Neutrophil (primary cell): ENCODE measurements at regions not wholly inside any gene's neighbourhood (a gene's known extent, or its start where the extent isn't known, plus 50 kb on each side); places are given as distances from the start of the nearest gene placed in this dataset.

Source experiments
- H3K27ac ChIP-seq: fragments of 200-600 bp; sonication (generic); 2 replicates; pipeline ENCODE4 v1.5.1; 2016; ENCODE audit warnings: mild to moderate bottlenecking, moderate library complexity
- H3K27me3 ChIP-seq: fragments of 200-600 bp; sonication (generic); 2 replicates; pipeline ENCODE4 v1.6.0; 2016; ENCODE audit warnings: mild to moderate bottlenecking
- H3K36me3 ChIP-seq: fragments of 200-600 bp; sonication (generic); 2 replicates; pipeline ENCODE4 v1.5.1; 2017
- H3K4me1 ChIP-seq, 2 experiments: fragments of 200-600 bp in 1 of 2; sonication (generic) in 1 of 2; 1 replicate in 1 of 2; 2 replicates in 1 of 2; pipeline versions ENCODE4 v1.5.1 to v1.6.1; 2013 to 2016; ENCODE audit warnings: low read depth in 1 of 2, low read length in 1 of 2, mild to moderate bottlenecking in 1 of 2, moderate library complexity in 1 of 2; ENCODE audit not compliant: control insufficient read depth in 1 of 2, insufficient read depth in 1 of 2
- H3K4me3 ChIP-seq, 2 experiments: fragments of 200-600 bp in 1 of 2; sonication (generic) in 1 of 2; 1 replicate in 1 of 2; 2 replicates in 1 of 2; pipeline ENCODE4 v1.5.1; 2013 to 2016; ENCODE audit warnings: low read depth in 1 of 2, low read length in 1 of 2, mild to moderate bottlenecking in 1 of 2, moderate library complexity in 1 of 2
- H3K9me3 ChIP-seq: fragments of 200-600 bp; sonication (generic); 2 replicates; pipeline ENCODE4 v1.5.1; 2016
- TF ChIP-seq, protein P1 (sequence below): fragments of 200-600 bp; sonication (generic); IDR thresholded peaks from 2 replicates; pipeline ENCODE4 v1.5.1; 2016; ENCODE audit warnings: antibody characterized with exemption

DNA sequence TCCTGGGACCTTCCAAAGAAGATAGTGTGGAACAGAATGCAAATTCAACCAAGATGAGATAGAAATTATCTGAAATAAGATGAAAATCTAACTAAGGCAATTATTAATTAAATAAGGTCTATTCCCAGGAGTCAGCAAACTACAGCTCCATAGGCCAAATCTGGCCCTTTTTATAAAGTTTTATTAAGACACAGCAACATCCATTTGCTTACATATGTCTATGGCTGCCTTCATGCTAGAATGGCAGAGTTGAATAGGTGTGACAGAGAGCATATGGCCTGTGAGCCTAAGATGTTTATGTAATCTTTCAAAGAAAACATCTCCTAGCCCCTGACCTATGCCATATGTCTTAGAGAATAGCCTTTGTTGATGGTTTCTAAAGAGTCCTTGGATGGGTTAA lies 503.0 kb downstream of the EDEM1 start:
- TF ChIP-seq, protein P1, sequence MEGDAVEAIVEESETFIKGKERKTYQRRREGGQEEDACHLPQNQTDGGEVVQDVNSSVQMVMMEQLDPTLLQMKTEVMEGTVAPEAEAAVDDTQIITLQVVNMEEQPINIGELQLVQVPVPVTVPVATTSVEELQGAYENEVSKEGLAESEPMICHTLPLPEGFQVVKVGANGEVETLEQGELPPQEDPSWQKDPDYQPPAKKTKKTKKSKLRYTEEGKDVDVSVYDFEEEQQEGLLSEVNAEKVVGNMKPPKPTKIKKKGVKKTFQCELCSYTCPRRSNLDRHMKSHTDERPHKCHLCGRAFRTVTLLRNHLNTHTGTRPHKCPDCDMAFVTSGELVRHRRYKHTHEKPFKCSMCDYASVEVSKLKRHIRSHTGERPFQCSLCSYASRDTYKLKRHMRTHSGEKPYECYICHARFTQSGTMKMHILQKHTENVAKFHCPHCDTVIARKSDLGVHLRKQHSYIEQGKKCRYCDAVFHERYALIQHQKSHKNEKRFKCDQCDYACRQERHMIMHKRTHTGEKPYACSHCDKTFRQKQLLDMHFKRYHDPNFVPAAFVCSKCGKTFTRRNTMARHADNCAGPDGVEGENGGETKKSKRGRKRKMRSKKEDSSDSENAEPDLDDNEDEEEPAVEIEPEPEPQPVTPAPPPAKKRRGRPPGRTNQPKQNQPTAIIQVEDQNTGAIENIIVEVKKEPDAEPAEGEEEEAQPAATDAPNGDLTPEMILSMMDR, result no peak
- Histone ChIP-seq H3K27me3 (no peaks in the 10 kb centered on the region), H3K36me3 (no peaks in the 10 kb centered on the region), H3K27ac (no peak overlapping the region), H3K4me1 (no peaks in the 10 kb centered on the region), H3K9me3 (peaks cover 8% of the 10 kb centered on the region), H3K4me3 (no peak overlapping the region)

DNA sequence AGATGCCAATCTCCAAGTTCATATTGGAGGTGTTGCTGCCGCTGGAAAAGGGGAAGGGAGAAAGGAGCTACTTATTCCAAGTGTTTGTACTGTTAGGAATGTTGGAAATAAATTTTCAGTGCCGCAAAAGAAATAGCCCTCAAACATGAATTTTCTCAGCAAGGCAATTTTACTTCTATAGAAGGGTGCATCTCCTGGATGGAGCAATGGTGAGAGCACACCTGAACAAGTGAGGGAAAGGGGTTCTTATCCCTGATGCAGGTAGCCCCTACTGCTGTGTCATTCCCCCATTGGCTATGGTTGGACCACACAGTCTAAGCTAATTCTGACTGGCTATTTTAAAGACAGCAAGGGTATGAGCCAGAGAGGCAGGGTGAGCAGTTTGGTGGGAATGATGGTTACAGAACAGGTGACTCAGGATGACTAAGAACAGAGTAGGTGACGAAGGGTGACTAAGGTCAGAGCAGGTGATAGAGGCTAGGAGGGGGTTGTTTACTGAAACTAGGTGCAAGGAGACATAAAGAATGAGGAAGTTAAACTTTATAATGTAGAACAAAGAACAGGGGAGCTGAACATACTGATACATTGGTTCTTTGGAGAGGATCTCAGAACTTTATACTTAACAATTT lies 503.5 kb downstream of the EDEM1 start:
- no peaks in the 10 kb centered on the region for H3K36me3 ChIP-seq
- H3K9me3 ChIP-seq, result peaks cover 8% of the 10 kb centered on the region
- H3K4me3 ChIP-seq, result no peak overlapping the region
- no peaks in the 10 kb centered on the region for H3K4me1 ChIP-seq
- no peaks in the 10 kb centered on the region for H3K27me3 ChIP-seq
- H3K27ac ChIP-seq, result no peak overlapping the region
- TF ChIP-seq, protein P1, result no peak

DNA sequence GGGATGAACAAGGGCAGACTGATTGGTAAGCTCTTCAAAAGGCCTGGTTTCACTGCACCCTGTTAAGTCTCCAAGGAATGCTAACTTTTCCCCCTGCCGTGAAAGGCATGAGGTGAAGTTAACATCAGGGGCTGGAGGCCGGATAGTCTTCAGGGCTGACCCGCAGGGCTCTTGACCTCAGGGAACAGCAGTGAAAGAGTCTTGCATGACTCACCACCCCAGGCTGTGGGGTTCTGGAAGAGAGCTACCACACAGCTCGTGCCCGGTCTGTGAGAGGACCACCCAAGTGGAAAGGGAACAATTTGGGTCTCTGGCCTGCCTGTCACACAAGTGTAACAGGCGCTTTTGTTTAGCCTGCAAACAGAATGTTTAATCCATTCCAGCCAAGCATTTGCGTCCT lies 504.9 kb downstream of the EDEM1 start:
- TF ChIP-seq, protein P1, result no peak
- no peaks in the 10 kb centered on the region for H3K36me3 ChIP-seq
- H3K4me1 ChIP-seq, result no peaks in the 10 kb centered on the region
- peaks cover 8% of the 10 kb centered on the region for H3K9me3 ChIP-seq
- no peaks in the 10 kb centered on the region for H3K27me3 ChIP-seq
- H3K27ac ChIP-seq, result no peak overlapping the region
- H3K4me3 ChIP-seq, result no peak overlapping the region

DNA sequence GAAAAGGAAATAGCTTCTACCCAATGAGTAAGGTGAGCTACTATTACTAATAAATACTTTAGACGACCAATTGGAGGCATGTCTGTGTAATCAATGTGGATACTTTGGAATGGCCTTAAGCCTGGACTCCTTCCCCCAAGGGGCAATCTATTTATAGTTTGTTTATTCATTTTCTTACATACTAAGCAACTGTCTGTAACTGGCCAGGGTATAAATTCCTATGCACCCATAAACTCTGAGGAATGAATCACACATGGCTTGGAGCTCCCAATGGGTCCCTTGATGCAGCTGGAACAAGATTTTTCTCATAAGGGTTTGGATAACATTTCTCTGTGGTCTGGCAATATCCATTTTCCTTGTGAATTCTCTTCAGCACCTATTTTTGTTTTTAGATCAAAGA lies 506.8 kb downstream of the EDEM1 start:
- Histone ChIP-seq H3K4me3 (no peak overlapping the region), H3K27me3 (no peaks in the 10 kb centered on the region), H3K9me3 (peaks cover 8% of the 10 kb centered on the region), H3K36me3 (no peaks in the 10 kb centered on the region), H3K27ac (no peak overlapping the region), H3K4me1 (no peaks in the 10 kb centered on the region)
- TF ChIP-seq, protein P1, result no peak

DNA sequence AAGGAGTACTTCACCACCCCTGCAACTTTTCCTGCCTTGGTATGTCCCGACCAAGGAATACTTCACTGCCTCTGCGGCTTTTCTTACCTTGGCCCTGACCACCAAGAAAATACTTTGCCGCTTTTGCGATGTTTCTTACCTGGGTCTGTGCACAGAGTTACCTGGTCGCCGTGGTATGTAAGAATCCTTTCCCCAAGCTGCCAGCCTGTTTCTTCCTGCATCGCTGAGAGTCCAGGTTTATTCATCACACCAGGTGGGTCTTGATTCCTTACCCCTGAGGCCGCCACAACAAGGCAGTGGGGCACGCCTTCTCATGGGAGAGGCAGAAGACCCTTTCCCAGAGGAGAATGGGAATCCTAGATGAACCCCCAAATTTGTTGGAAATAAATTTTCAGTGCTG lies 511.3 kb downstream of the EDEM1 start:
- no peak overlapping the region for H3K4me3 ChIP-seq
- H3K9me3 ChIP-seq, result no peaks in the 10 kb centered on the region
- TF ChIP-seq, protein P1, result no peak
- no peak overlapping the region for H3K27ac ChIP-seq
- H3K36me3 ChIP-seq, result no peaks in the 10 kb centered on the region
- no peaks in the 10 kb centered on the region for H3K4me1 ChIP-seq
- no peaks in the 10 kb centered on the region for H3K27me3 ChIP-seq

DNA sequence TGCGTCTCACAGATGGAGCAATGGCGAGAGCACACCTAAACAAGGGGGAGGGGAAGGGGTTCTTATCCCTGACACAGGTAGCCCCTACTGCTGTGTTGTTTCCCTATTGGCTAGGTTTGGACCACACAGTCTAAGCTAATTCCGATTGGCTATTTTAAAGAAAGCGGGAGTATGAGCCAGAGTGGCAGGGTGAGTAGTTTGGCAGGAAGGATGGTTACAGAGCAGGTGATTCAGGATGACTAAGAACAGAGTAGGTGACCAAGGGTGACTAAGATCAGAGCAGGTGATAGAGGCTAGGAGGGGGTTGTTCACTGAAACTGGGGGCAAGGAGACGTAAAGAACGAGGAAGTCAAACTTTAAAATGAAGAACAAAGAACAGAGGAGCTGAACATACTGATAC lies 511.8 kb downstream of the EDEM1 start:
- H3K4me1 ChIP-seq, result no peaks in the 10 kb centered on the region
- no peak overlapping the region for H3K4me3 ChIP-seq
- TF ChIP-seq, protein P1, result no peak
- no peaks in the 10 kb centered on the region for H3K36me3 ChIP-seq
- no peaks in the 10 kb centered on the region for H3K9me3 ChIP-seq
- H3K27ac ChIP-seq, result no peak overlapping the region
- H3K27me3 ChIP-seq, result no peaks in the 10 kb centered on the region
